ENCODE measurements at regions not wholly inside any gene's neighbourhood (a gene's known extent, or its start where the extent isn't known, plus 50 kb on each side); places are given as distances from the start of the nearest gene placed in this dataset.
"Not testable (repeated sequence)": the region's sequence is repeated elsewhere in the genome, so short reads cannot be mapped to it uniquely, and the experiment has no call there.

- no peak for DNase-seq
These were observed 110.0 kb upstream of the CIBAR2 start for GRCh38 chr16:85222155-85222863.

GRCh38 chr16:85225257-85225656, 113.0 kb upstream of the CIBAR2 start:
- no peak for DNase-seq

GRCh38 chr16:85225721-85226120, 113.4 kb upstream of the CIBAR2 start:
- no peak for DNase-seq

GRCh38 chr16:85227084-85227945, 115.0 kb upstream of the CIBAR2 start:
- no peak for DNase-seq

GRCh38 chr16:85227946-85228862, 115.9 kb upstream of the CIBAR2 start:
- no peak for DNase-seq

- DNase-seq: no peak
These were observed 116.7 kb upstream of the CIBAR2 start for GRCh38 chr16:85228970-85229430.

GRCh38 chr16:85229869-85230462, 117.7 kb upstream of the CIBAR2 start:
- DNase-seq: no peak

GRCh38 chr16:85230764-85231383, 118.6 kb upstream of the CIBAR2 start:
- not testable (repeated sequence) for DNase-seq

- no peak for DNase-seq
These were observed 119.7 kb upstream of the CIBAR2 start for GRCh38 chr16:85231959-85232358.

GRCh38 chr16:85232369-85233142, 120.3 kb upstream of the CIBAR2 start:
- no peak for DNase-seq

GRCh38 chr16:85233516-85233915, 121.2 kb upstream of the CIBAR2 start:
- no peak for DNase-seq

GRCh38 chr16:85234310-85235204, 122.3 kb upstream of the CIBAR2 start:
- no peak for DNase-seq

GRCh38 chr16:85235991-85236817, 123.9 kb upstream of the CIBAR2 start:
- DNase-seq: no peak

- no peak for DNase-seq
These were observed 124.5 kb upstream of the CIBAR2 start for GRCh38 chr16:85236818-85237150.

- no peak for DNase-seq
These were observed 125.5 kb upstream of the CIBAR2 start for GRCh38 chr16:85237817-85238216.

- DNase-seq: no peak
These were observed 126.0 kb upstream of the CIBAR2 start for GRCh38 chr16:85238233-85238647.

- no peak for DNase-seq
These were observed 127.0 kb upstream of the CIBAR2 start for GRCh38 chr16:85239239-85239638.

GRCh38 chr16:85239871-85240270, 127.6 kb upstream of the CIBAR2 start:
- no peak for DNase-seq
